Vagina (tissue), 2 donors: ENCODE measurements at regions not wholly inside any gene's neighbourhood (a gene's known extent, or its start where the extent isn't known, plus 50 kb on each side); places are given as distances from the start of the nearest gene placed in this dataset.

Experiments used
- CTCF ChIP-seq, 3 experiments: fragments of 450-650 bp in 2 of 3; fragments of 200-600 bp in 1 of 3; sonication (generic) in 1 of 3; IDR thresholded peaks; one replicate each; pipeline ENCODE4 v1.5.1; 2017 to 2019; ENCODE audit warnings: antibody characterized with exemption in 3 of 3, mild to moderate bottlenecking in 2 of 3, moderate library complexity in 2 of 3
- POLR2A ChIP-seq, 2 donors: fragments of 450-650 bp; IDR thresholded peaks; one replicate each; pipeline ENCODE4 v1.6.1; 2017; ENCODE audit warnings: antibody characterized with exemption in 2 of 2, mild to moderate bottlenecking in 2 of 2, moderate library complexity in 2 of 2

GRCh38 chr1:188270497-188270896 lies 1441.7 kb downstream of the PLA2G4A start:
- TF ChIP-seq CTCF (IDR thresholded peaks at IDR 0.05) (no peak), POLR2A (IDR thresholded peaks at IDR 0.05) (no peak)
